KBM-7 (cell line): ENCODE measurements at regions not wholly inside any gene's neighbourhood (a gene's known extent, or its start where the extent isn't known, plus 50 kb on each side); places are given as distances from the start of the nearest gene placed in this dataset.

Source experiments
- DNase-seq: peaks from one replicate; pipeline ENCODE4 v3.0.0-alpha.2; 2015
- in situ Hi-C: fragments of 300-500 bp; cut with MboI; formaldehyde crosslinking; loops from 2 replicates; pipeline ENCODE4 v1.14.3; 2020; ENCODE audit warnings: low sequenced_read_pairs, low pct_unique_long_range_greater_than_20kb, mixed read lengths

GRCh38 chr15:66896611-66897010 is 168.8 kb upstream of the SMAD3 start:
- no peak for DNase-seq
- in situ Hi-C loops, result no loop called here

- DNase-seq, result no peak
- in situ Hi-C loops, result no loop called here
Observed at GRCh38 chr15:66897416-66897815, 168.0 kb upstream of the SMAD3 start.

GRCh38 chr15:66897971-66898370 is 167.4 kb upstream of the SMAD3 start:
- in situ Hi-C loops, result no loop called here
- no peak for DNase-seq

- in situ Hi-C loops, result no loop called here
Observed at GRCh38 chr15:66898656-66899386, 166.6 kb upstream of the SMAD3 start.

DNA sequence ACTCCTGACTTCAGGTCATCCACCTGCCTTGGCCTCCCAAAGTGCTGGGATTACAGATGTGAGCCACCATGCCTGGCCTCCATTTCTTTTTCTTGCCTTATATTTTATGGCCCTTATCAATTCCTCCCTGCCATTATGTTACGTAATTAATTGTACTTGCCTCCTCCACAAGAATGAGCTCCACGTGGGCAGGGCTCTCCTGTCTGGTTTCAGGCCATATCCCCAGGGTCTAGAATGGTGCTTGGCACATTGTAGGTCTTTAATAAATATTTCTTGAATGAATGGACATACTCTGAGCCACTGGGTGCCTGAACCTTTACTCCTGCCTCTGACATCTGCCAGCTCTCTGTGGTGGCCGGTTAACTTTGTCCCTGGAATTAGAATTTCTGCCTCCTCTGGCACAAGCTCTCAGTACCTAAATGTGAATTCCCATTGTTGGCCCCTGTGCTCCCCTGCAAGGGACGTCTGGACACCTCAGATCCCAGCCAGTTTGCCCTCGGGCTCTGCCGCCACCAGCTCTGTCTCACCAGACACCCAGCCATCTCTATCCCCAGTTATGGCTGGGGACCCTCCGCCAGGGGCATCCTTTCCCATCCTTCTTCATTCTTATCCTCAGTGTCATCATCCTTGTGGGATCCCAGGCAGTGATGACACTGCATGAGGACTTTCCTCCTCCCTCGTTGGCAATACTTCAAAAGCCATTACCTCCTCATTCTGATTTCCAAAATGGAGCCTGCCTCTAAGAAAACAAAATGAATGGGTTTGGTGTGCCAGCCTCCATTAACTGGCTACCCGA is 165.6 kb upstream of the SMAD3 start:
- DNase-seq, result no peak
- in situ Hi-C loops, result no loop called here

More at GRCh38 chr15:66898656-66899386, 166.6 kb upstream of the SMAD3 start:
- no peak for DNase-seq

DNA sequence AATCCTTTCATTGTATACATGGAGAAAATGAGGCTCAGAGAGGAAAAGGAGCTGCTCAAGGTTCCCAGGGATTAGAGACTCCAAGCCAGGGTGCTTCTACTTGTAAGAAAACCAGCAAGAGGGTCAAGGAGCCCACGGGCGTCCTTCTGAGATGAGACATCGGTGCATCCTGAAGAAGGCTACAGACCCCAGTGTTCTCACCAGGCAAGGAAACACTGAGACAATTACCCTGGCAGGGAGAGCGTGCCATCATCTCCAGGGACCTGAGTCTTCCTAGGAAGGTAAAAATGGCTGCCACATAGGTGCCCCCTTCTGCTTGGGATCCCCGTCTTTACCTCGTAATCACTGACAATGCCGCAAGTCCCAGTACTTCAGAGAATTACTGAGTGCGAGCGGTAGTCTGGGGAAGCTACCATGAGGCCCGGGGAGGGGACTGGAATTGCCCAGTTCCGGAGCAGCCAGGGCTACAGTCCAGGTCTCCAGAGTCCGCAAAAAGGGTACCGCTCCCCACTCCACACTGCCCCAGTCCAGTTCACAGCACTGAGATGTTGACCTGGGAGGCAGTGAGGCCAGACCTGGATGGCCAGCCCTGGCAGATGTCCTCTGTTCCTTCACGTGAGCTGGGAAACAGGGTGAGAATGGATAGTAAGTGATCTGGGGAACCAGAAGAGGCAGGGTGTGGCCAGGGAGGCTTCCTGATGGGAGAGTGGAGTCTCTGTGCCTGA is 164.7 kb upstream of the SMAD3 start:
- in situ Hi-C loops, result no loop called here
- no peak for DNase-seq

DNA sequence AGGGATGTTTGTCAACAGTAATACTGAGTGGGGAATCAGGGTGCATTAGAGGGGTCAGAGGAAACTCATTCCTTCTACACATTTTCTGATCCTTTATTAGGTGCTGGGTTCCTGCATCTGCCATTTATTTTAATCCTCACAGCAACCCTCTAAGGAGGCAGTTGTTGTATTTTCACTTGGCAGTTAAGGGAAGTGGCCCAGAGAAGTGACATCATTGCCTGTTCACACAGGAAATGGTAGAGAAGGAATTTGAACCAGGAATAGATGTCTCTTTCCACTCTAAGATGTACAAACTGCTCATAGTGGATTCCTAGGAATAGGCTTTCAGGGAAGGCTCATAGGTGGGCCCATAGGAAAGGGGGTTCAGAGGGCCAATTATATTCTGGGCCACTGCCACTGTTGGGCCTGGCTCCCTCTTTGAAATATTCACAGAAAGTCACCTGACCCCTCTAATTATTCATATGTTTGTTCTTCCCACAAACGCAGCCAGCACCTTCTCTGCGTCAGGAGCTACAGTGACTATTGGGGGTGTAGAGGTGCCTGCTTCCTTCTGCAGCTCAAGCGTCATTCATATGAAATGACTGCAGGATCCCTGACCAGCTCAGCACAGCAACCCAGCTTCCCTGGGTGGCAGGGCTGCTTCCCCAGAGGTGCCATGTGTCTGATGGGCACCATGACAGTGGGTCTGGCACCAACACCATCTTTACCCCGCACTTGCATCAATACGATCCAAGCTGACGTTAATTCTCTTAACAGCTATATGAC is 163.9 kb upstream of the SMAD3 start:
- DNase-seq, result peak; percentile 52
- in situ Hi-C loops, result no loop called here

- no peak for DNase-seq
- in situ Hi-C loops, result no loop called here
Observed at GRCh38 chr15:66905185-66905584, 160.2 kb upstream of the SMAD3 start.

DNA sequence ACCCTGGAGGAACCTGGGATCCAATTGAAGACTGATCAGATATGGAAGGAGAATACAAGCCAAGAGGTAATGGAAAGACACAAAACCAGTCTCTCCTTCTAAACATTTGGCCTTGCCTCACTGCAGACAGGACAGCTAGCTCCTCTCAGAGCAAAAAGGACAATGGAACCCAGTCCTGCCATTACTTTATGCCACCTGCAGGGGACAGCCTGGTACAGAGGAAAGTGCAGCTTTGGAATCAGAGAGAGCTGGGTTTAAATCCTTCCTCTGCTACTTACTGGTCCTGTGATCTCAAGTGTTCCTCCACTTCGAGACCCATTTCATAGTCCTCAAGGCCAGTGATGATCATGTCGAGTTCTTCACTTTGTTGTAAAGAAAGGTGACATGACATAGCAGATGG is 159.4 kb upstream of the SMAD3 start:
- in situ Hi-C loops, result no loop called here
- peak; percentile 43 for DNase-seq

DNA sequence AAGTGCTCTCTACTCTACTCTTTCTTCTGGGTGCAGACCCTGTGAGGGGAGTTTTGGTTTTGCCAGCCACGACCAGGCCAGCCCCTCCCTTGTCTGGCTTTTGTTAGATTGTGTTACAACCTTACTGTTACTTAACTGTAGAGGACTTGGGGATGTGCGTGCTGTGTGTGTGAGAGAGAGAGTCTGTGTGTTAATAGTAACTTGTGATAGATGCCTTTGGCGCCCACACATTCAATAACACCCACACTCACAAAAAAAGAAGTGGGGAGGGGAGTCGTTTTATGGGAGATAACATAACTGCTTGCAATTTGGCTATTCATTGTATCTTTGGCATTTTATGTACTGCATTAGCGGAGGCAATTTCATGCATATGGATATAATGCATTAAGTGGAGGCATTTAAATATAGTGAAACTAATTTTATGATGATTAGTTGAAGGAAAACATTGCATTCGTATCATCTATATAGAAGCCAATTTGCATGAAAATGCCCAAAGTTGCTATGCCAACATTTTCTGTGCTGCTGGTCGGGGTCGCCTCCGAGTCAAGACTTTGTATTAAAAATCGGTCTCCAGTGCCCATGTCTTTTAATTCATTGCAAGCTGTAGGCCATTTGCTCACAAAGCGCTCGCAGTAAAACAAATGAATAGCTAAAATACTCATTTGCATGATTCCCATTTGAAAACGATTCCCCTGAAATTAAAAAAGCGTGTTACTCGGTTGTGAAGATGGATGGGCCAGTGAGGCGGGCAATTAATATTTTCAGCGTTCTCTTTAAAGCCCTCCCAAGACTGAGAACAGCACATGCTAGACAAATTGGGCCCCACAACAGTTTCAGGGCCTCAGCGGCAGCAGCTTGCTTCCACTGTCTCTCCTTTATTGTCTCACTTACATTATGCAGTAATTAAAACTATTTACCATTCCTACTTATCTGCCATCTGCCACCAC is 158.5 kb upstream of the SMAD3 start:
- in situ Hi-C loops, result no loop called here

GRCh38 chr15:66907826-66908743 is 157.3 kb upstream of the SMAD3 start:
- in situ Hi-C loops, result no loop called here
- DNase-seq, result peak; percentile 99

More for the DNA sequence above, 158.5 kb upstream of the SMAD3 start:
- DNase-seq, result no peak

GRCh38 chr15:66908744-66909095 is 156.7 kb upstream of the SMAD3 start:
- no peak for DNase-seq
- in situ Hi-C loops, result no loop called here

DNA sequence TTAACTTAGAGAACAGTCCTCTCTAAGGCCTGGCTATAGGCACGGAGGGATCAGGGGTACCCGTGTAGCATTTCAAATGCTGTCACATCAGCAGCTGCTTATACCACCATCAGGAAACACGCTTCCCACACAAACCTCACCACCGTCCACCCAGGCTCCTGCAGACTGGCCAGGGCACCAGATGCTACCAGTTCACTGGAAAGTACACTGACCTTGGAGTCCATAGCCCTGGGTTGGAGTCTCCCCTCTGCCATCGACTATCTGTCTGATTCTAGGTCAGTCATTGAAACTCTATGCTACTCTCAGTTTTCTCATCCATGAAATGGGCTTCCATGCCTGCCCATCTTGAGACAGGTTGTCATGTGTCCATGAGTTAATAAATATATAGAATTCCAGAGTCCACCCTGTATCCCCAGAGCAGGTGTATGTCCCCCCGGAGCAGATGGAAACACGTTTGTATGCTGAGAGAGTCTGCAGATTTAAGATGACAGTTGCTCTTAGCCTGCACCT is 156.0 kb upstream of the SMAD3 start:
- in situ Hi-C loops, result no loop called here
- DNase-seq, result no peak

GRCh38 chr15:66911131-66911700 is 154.2 kb upstream of the SMAD3 start:
- no peak for DNase-seq
- in situ Hi-C loops, result no loop called here

GRCh38 chr15:66912001-66912400 is 153.4 kb upstream of the SMAD3 start:
- in situ Hi-C loops, result no loop called here
- peak; percentile 93 for DNase-seq

- in situ Hi-C loops, result no loop called here
- DNase-seq, result no peak
Observed at GRCh38 chr15:66912441-66912840, 153.0 kb upstream of the SMAD3 start.

- in situ Hi-C loops, result no loop called here
- peak; percentile 54 for DNase-seq
Observed at GRCh38 chr15:66917904-66918448, 147.4 kb upstream of the SMAD3 start.
